ENCODE measurements at regions not wholly inside any gene's neighbourhood (a gene's known extent, or its start where the extent isn't known, plus 50 kb on each side); places are given as distances from the start of the nearest gene placed in this dataset.

GRCh38 chr16:49910541-49911071 lies 54.7 kb upstream of the ZNF423 start:
- H3K9ac ChIP-seq (ENCODE audit: low read depth in 2 of 2, low read length in 2 of 2) = no peak overlapping the region
- no peaks in the 10 kb centered on the region for H3K36me3 ChIP-seq
- TF ChIP-seq, protein P1, sequence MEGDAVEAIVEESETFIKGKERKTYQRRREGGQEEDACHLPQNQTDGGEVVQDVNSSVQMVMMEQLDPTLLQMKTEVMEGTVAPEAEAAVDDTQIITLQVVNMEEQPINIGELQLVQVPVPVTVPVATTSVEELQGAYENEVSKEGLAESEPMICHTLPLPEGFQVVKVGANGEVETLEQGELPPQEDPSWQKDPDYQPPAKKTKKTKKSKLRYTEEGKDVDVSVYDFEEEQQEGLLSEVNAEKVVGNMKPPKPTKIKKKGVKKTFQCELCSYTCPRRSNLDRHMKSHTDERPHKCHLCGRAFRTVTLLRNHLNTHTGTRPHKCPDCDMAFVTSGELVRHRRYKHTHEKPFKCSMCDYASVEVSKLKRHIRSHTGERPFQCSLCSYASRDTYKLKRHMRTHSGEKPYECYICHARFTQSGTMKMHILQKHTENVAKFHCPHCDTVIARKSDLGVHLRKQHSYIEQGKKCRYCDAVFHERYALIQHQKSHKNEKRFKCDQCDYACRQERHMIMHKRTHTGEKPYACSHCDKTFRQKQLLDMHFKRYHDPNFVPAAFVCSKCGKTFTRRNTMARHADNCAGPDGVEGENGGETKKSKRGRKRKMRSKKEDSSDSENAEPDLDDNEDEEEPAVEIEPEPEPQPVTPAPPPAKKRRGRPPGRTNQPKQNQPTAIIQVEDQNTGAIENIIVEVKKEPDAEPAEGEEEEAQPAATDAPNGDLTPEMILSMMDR (IDR thresholded peaks at IDR 0.05) = no peak
- no peaks in the 10 kb centered on the region for H3K4me1 ChIP-seq
- H3K27me3 ChIP-seq = no peaks in the 10 kb centered on the region
- H3K4me3 ChIP-seq = no peak overlapping the region
- no peaks in the 10 kb centered on the region for H3K9me3 ChIP-seq
- no peak overlapping the region for H3K27ac ChIP-seq
- intact Hi-C loops (cut with DNase I) = no loop called here
- DNase-seq = no peak

GRCh38 chr16:49911430-49911829 lies 55.5 kb upstream of the ZNF423 start:
- Histone ChIP-seq H3K27ac (no peak overlapping the region), H3K4me1 (no peaks in the 10 kb centered on the region), H3K27me3 (no peaks in the 10 kb centered on the region), H3K9me3 (no peaks in the 10 kb centered on the region), H3K9ac (ENCODE audit: low read depth in 2 of 2, low read length in 2 of 2) (no peak overlapping the region), H3K36me3 (no peaks in the 10 kb centered on the region), H3K4me3 (no peak overlapping the region)
- no peak for DNase-seq
- TF ChIP-seq, protein P1 (IDR thresholded peaks at IDR 0.05) = no peak
- intact Hi-C loops (cut with DNase I) = no loop called here

DNA sequence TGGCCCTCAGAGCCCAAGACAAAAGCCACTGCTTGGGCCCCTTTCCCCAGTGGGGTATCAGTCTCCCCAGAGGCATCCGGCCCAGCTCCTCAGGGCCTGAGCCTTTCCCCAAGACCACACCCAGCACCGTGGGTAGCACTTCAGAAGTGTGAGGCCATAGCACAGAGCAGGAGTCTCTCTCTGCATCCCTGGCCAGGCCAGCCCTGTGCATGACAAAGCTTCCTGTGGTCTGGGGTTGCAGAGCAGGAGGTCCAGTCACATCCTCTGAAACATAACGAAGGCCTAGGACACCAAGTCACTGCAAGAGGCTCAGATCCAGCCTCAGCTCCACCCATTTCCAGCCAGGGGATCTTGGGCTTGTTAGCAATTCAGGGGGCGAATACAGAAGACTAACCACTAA lies 56.8 kb upstream of the ZNF423 start:
- Histone ChIP-seq H3K36me3 (no peaks in the 10 kb centered on the region), H3K27me3 (no peaks in the 10 kb centered on the region), H3K27ac (no peak overlapping the region), H3K4me1 (no peaks in the 10 kb centered on the region), H3K4me3 (no peak overlapping the region), H3K9ac (ENCODE audit: low read depth in 2 of 2, low read length in 2 of 2) (no peak overlapping the region), H3K9me3 (no peaks in the 10 kb centered on the region)
- no peak for DNase-seq
- intact Hi-C loops (cut with DNase I) = no loop called here
- TF ChIP-seq, protein P1 (IDR thresholded peaks at IDR 0.05) = no peak

- no peak overlapping the region for H3K27ac ChIP-seq
- TF ChIP-seq, protein P1 (IDR thresholded peaks at IDR 0.05) = no peak
- no peaks in the 10 kb centered on the region for H3K9me3 ChIP-seq
- H3K4me1 ChIP-seq = no peaks in the 10 kb centered on the region
- intact Hi-C loops (cut with DNase I) = no loop called here
- DNase-seq = no peak
- H3K36me3 ChIP-seq = no peaks in the 10 kb centered on the region
- H3K4me3 ChIP-seq = no peak overlapping the region
- H3K27me3 ChIP-seq = no peaks in the 10 kb centered on the region
- no peak overlapping the region for H3K9ac ChIP-seq (ENCODE audit: low read depth in 2 of 2, low read length in 2 of 2)
These were observed 57.8 kb upstream of the ZNF423 start for GRCh38 chr16:49913720-49914119.

DNA sequence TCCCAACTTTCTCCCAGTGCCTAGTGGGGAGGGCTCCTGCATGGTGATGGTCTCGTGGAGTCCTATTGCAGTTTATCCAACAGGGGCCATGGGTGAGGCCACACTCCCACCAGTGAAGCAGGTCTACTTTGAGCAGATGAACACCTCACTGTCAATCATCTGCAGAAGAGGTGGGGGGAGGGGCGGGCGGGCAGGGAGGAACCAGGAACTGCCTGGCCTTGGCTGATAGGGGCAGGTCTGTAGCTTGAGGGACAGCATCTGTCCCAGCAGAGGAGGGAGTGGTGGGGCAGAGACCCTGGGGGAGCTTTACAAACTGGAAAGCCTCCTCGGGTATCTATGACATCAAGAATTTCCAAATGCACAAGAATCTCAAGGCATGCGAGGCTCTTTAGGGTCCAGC lies 58.7 kb upstream of the ZNF423 start:
- Histone ChIP-seq H3K27me3 (no peaks in the 10 kb centered on the region), H3K4me1 (no peaks in the 10 kb centered on the region), H3K9ac (ENCODE audit: low read depth in 2 of 2, low read length in 2 of 2) (no peak overlapping the region), H3K4me3 (no peak overlapping the region), H3K27ac (no peak overlapping the region), H3K9me3 (no peaks in the 10 kb centered on the region), H3K36me3 (no peaks in the 10 kb centered on the region)
- DNase-seq = no peak
- intact Hi-C loops (cut with DNase I) = no loop called here
- TF ChIP-seq, protein P1 (IDR thresholded peaks at IDR 0.05) = no peak
